BLaER1 treated with 17β-estradiol and CSF1 and Interleukin-3, amounts not matched to agents 10 nM and 100 nM (cell line): ENCODE measurements at regions not wholly inside any gene's neighbourhood (a gene's known extent, or its start where the extent isn't known, plus 50 kb on each side); places are given as distances from the start of the nearest gene placed in this dataset.

Experiments
- H3K27ac ChIP-seq, 11 experiments: shearing (Covaris generic); formaldehyde crosslinking; 2 replicates each; pipeline ENCODE4 v1.8.1; 2022
- H3K27me3 ChIP-seq, 11 experiments: shearing (Covaris generic); formaldehyde crosslinking; 2 replicates each; pipeline ENCODE4 v1.8.1; 2022
- H3K36me3 ChIP-seq, 11 experiments: shearing (Covaris generic); formaldehyde crosslinking; 2 replicates each; pipeline ENCODE4 v1.8.1; 2022
- H3K4me1 ChIP-seq, 10 experiments: shearing (Covaris generic); formaldehyde crosslinking; 2 replicates each; pipeline ENCODE4 v1.8.1; 2022
- H3K4me2 ChIP-seq, 11 experiments: shearing (Covaris generic); formaldehyde crosslinking; 2 replicates each; pipeline ENCODE4 v1.8.1; 2022
- H3K4me3 ChIP-seq, 10 experiments: shearing (Covaris generic); formaldehyde crosslinking; 2 replicates each; pipeline ENCODE4 v1.8.1; 2022
- H3K9ac ChIP-seq, 11 experiments: shearing (Covaris generic); formaldehyde crosslinking; 2 replicates each; pipeline ENCODE4 v1.8.1; 2022
- H3K9me3 ChIP-seq, 11 experiments: shearing (Covaris generic); formaldehyde crosslinking; replicated peaks in 1 of 11; 2 replicates each; pipeline ENCODE4 v1.8.1; 2022
- H4K20me1 ChIP-seq, 11 experiments: shearing (Covaris generic); formaldehyde crosslinking; 2 replicates each; pipeline ENCODE4 v1.8.1; 2022
- Cebpa-rat ChIP-seq, 11 experiments: shearing (Covaris generic); IDR thresholded peaks; 2 replicates each; pipeline ENCODE4 v1.8.1; 2022

DNA sequence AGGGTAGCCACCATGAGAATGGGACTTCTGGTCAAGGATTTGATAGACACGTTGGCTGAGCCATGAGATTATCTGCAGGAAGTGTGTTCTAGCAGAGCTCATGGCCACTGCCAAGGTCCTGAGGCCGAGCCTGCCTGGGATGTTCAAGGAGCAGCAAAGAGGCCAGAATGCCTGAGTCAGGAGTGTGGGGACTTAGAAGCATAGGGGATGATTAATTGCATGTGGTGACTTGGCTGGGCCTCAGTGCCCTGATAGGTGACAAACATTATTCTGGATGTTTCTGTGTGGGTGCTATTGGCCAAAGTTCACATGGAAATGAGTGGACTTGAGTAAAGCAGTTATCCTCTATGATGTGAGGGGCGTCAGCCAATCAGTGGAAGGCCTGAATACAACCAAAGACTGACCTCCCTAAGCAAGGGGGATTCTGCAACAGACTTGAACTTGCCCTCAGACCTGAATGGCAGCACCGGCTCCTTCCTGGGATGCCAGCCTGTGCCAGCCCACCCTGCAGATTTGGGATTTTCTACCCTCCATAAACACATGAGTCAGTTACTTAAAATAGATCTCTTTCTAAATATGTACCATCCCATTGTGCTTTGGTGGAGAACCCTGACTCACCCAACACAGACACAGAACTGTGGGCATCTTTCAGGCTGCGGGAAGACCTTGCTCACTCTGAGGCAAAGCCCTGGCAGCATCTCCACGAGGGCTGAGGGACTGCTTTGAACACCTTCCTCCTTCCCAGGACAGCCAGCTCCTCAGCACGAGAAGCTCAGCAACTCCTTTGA, 363.9 kb upstream of the MGMT start:
- Histone ChIP-seq H3K4me3 (no peak overlapping the region), H3K36me3 (no peaks in the 10 kb centered on the region), H3K9me3 (no peaks in the 10 kb centered on the region), H3K9ac (no peak overlapping the region), H4K20me1 (no peaks in the 10 kb centered on the region), H3K27me3 (no peaks in the 10 kb centered on the region), H3K27ac (no peak overlapping the region), H3K4me1 (no peaks in the 10 kb centered on the region), H3K4me2 (no peak overlapping the region)
- no peak for TF ChIP-seq Cebpa-rat (IDR thresholded peaks at IDR 0.05)

DNA sequence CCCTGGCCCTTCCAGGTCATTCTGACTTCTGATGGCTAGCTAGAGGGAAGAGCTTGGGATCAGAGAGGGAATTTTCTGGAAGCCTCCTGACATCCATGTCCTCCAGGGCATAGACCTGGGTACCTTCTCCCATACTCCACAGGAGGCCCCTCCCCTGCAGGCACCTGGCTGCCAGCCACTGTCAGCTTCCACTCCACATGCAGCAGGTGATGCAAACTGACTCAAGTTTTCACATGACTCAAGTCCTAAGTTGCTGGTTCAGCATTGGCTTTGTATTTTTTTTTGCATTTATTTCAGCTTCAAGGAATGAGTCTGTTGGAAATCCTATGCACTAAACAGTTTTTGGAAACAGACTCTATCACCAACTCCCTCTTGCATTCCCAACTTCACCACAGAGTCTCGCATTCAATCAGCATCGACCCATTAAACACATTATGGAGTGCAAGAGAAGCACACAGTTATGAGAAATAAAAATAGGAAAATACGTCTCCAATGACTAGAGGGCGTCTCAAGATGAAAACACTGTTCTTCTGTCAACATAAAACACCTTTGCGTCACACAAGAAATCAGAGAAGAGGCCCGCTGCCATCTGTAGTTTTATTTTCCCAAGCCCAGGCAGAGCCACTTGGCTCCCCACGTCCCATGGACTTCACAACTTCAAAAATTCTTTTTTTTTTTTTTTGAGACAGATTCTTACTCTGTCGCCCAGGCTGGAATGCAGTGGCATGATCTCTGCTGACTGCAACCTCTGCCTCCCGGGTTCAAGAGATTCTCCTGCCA, 362.6 kb upstream of the MGMT start:
- Histone ChIP-seq H3K4me3 (no peak overlapping the region), H3K4me1 (no peaks in the 10 kb centered on the region), H3K36me3 (no peaks in the 10 kb centered on the region), H4K20me1 (no peaks in the 10 kb centered on the region), H3K27ac (no peak overlapping the region), H3K9me3 (no peaks in the 10 kb centered on the region), H3K4me2 (no peak overlapping the region), H3K27me3 (no peaks in the 10 kb centered on the region), H3K9ac (no peak overlapping the region)
- TF ChIP-seq Cebpa-rat (IDR thresholded peaks at IDR 0.05), result no peak

DNA sequence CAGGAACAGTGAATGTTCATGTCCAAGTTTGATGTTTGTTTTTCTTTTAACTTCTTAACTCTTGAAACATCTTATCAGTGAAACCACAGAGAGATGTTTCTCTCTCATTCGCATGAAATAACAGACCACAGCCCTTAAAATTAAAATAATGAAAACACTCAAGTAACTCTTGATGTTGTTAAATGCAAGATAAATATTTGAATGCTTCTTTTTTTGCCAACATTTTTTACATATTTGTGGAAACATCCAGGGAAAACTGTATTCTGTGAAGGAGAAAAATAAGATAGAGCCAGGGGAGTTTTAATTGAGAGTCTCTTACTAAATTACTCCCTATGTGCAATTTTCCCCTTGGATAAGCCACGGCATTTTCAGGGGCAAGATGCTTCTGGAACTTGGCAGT, 361.8 kb upstream of the MGMT start:
- H3K4me2 ChIP-seq, result no peak overlapping the region
- H3K27ac ChIP-seq, result no peak overlapping the region
- no peaks in the 10 kb centered on the region for H3K27me3 ChIP-seq
- TF ChIP-seq Cebpa-rat (IDR thresholded peaks at IDR 0.05), result no peak
- no peaks in the 10 kb centered on the region for H4K20me1 ChIP-seq
- H3K36me3 ChIP-seq, result no peaks in the 10 kb centered on the region
- H3K9ac ChIP-seq, result no peak overlapping the region
- no peak overlapping the region for H3K4me3 ChIP-seq
- no peaks in the 10 kb centered on the region for H3K9me3 ChIP-seq
- H3K4me1 ChIP-seq, result no peaks in the 10 kb centered on the region

DNA sequence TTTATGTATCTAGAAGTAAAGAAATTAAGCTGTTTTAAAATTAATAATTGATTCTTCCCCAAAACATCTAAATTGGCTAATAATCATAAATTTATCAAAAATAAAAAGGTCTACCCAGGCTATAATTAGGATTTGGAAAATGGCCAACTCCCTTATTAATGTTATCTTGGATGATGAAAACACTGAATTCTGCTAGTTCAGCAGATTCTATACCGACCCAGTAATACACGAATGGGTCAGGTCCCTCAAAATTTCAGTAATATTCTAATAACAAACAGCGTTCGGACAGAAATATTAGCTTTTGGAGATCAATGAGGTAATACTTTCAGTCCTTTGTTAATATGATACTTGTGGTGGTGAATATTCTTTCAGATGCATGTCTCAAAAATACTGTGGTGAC, 360.7 kb upstream of the MGMT start:
- Histone ChIP-seq H4K20me1 (no peaks in the 10 kb centered on the region), H3K27ac (no peak overlapping the region), H3K4me1 (no peaks in the 10 kb centered on the region), H3K9ac (no peak overlapping the region), H3K36me3 (no peaks in the 10 kb centered on the region), H3K27me3 (no peaks in the 10 kb centered on the region), H3K4me3 (no peak overlapping the region), H3K4me2 (no peak overlapping the region), H3K9me3 (no peaks in the 10 kb centered on the region)
- TF ChIP-seq Cebpa-rat (IDR thresholded peaks at IDR 0.05), result no peak

DNA sequence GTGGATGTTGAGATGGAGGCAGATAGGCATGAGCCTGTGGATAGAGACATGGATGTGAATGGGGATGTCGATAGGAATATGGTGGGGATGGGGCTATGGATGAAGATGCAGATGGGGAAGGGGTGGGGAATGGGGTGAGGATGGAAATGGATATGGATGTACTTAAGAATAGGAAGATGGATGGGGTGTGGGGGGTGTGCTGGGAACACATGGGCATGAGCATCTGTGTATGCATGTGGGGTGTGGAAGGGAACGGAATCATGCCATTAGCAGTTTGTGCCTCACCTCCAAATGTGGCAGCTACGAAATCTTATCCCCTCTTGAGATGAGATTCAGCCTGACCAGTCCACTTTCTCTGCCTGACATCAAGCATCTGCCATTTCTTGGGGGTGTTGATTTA, 359.5 kb upstream of the MGMT start:
- Histone ChIP-seq H3K4me2 (no peak overlapping the region), H3K27me3 (no peaks in the 10 kb centered on the region), H3K9me3 (no peaks in the 10 kb centered on the region), H3K4me3 (no peak overlapping the region), H3K4me1 (no peaks in the 10 kb centered on the region), H3K9ac (no peak overlapping the region), H3K36me3 (no peaks in the 10 kb centered on the region), H3K27ac (no peak overlapping the region), H4K20me1 (no peaks in the 10 kb centered on the region)
- TF ChIP-seq Cebpa-rat (IDR thresholded peaks at IDR 0.05), result no peak

DNA sequence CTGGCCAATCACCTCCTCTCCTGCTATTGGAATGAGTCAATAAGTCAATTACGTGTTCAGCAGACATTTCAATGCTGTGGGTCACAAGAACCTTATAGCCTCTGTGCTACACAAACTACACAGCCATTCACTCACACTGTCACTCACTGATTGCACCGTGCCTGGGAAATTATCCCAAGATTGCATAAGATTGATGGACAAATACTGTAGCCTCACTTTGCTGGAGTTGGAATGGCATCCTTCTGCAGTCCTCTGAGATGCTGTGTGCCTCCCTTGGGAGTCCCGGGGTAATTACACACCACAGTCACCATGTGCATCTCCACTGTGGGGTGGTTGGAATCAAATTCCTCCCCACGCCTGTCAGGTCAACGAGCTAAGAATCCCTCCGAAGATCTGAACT, 358.7 kb upstream of the MGMT start:
- no peak overlapping the region for H3K4me3 ChIP-seq
- H3K27me3 ChIP-seq, result no peaks in the 10 kb centered on the region
- no peak overlapping the region for H3K9ac ChIP-seq
- H3K4me2 ChIP-seq, result no peak overlapping the region
- no peaks in the 10 kb centered on the region for H3K4me1 ChIP-seq
- TF ChIP-seq Cebpa-rat (IDR thresholded peaks at IDR 0.05), result no peak
- H4K20me1 ChIP-seq, result no peaks in the 10 kb centered on the region
- no peak overlapping the region for H3K27ac ChIP-seq
- H3K36me3 ChIP-seq, result no peaks in the 10 kb centered on the region
- H3K9me3 ChIP-seq, result no peaks in the 10 kb centered on the region

DNA sequence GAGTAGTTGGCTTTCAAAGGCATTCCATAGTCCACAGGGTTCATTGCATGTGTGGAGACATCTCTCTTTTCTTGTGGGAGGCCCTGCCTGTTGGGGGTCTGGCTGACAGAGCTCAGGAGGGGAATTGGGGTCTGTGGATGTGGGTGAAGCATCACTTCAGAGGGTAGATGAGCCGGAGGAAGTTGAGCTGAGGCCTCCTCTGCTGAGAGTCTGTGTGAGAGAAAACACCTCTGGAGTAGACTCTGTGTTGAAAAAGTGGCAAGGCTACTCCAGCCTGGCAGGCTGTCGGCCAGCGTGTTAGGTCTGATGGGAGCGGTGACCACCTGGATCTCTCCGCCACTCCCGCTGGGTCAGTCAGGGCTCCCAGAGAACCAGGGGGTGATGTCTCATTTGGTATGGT, 358.0 kb upstream of the MGMT start:
- no peaks in the 10 kb centered on the region for H3K27me3 ChIP-seq
- no peaks in the 10 kb centered on the region for H4K20me1 ChIP-seq
- no peaks in the 10 kb centered on the region for H3K4me1 ChIP-seq
- no peak overlapping the region for H3K27ac ChIP-seq
- no peak overlapping the region for H3K4me3 ChIP-seq
- no peak for TF ChIP-seq Cebpa-rat (IDR thresholded peaks at IDR 0.05)
- H3K36me3 ChIP-seq, result no peaks in the 10 kb centered on the region
- no peaks in the 10 kb centered on the region for H3K9me3 ChIP-seq
- H3K4me2 ChIP-seq, result no peak overlapping the region
- H3K9ac ChIP-seq, result no peak overlapping the region

DNA sequence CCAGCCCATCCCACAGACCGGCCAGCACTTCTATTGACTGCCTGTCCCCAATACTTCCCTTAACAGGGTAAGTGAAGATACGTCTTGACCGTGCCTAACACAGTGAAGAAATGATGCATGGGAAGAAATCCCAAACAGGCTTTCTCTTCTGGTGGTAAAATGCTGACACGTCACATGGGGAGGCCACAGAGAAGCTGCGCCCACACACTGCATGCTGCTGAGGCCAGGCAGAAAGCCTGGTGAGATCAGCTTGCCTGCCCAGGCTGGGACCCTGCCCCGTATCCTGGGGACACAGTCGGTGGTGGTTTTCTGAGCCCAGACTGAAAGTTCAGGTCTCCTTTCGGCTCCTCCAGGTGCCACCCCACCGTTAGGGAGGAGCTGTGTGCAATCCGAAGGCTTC, 356.3 kb upstream of the MGMT start:
- H3K4me2 ChIP-seq, result no peak overlapping the region
- H3K4me1 ChIP-seq, result no peaks in the 10 kb centered on the region
- no peaks in the 10 kb centered on the region for H3K27me3 ChIP-seq
- H4K20me1 ChIP-seq, result no peaks in the 10 kb centered on the region
- H3K36me3 ChIP-seq, result no peaks in the 10 kb centered on the region
- no peak for TF ChIP-seq Cebpa-rat (IDR thresholded peaks at IDR 0.05)
- no peak overlapping the region for H3K9ac ChIP-seq
- H3K9me3 ChIP-seq, result no peaks in the 10 kb centered on the region
- H3K27ac ChIP-seq, result no peak overlapping the region
- H3K4me3 ChIP-seq, result no peak overlapping the region

DNA sequence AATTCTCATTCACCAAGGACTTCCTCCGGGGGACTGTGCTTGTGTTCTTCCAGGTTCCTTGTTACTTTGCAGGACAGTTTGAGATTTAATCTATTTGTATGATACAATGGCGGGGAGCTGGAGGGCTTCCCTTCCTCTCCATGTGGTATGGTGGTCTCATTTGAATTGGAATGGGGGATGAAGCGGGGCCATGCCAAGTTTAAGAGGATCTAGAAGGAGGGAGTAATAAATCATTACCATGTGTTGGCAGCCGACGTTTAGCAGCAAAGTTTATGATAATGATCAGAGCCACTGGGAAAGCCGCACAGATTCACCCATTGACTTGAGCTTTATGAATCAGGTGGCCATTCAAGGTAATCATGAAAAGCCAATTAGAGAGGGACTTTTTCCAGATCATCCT, 355.1 kb upstream of the MGMT start:
- no peak for TF ChIP-seq Cebpa-rat (IDR thresholded peaks at IDR 0.05)
- no peaks in the 10 kb centered on the region for H3K9me3 ChIP-seq
- H3K36me3 ChIP-seq, result no peaks in the 10 kb centered on the region
- H3K4me1 ChIP-seq, result no peaks in the 10 kb centered on the region
- no peak overlapping the region for H3K4me3 ChIP-seq
- H4K20me1 ChIP-seq, result no peaks in the 10 kb centered on the region
- H3K4me2 ChIP-seq, result no peak overlapping the region
- H3K9ac ChIP-seq, result no peak overlapping the region
- no peaks in the 10 kb centered on the region for H3K27me3 ChIP-seq
- no peak overlapping the region for H3K27ac ChIP-seq

DNA sequence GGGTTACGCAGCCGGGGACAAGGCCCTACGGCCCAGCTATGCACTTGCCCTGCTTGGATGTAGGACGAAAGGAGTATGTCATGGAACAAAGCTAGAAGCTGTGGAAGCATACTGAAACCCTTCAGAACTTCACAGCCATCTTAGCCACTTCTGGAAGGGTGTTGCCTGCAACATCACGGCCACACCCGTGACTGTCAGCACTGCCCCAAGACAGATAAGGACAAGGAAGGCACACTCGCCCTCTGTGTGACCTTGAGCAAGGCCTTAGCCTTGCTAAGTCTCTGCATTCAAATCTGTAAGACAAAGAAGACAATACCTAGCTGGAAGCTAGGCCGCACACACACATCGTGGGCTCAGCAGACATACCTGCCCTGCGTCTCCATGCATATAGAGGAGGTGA, 352.5 kb upstream of the MGMT start:
- no peak overlapping the region for H3K4me3 ChIP-seq
- H3K27me3 ChIP-seq, result no peaks in the 10 kb centered on the region
- no peak overlapping the region for H3K27ac ChIP-seq
- H3K36me3 ChIP-seq, result no peaks in the 10 kb centered on the region
- H3K9ac ChIP-seq, result no peak overlapping the region
- H3K4me2 ChIP-seq, result no peak overlapping the region
- no peaks in the 10 kb centered on the region for H4K20me1 ChIP-seq
- no peak for TF ChIP-seq Cebpa-rat (IDR thresholded peaks at IDR 0.05)
- peaks cover 0 to 3% (median 0%) of the 10 kb centered on the region in 11 experiments; a peak in 2 of 22 replicates for H3K9me3 ChIP-seq
- no peaks in the 10 kb centered on the region for H3K4me1 ChIP-seq
